ENCODE measurements at regions not wholly inside any gene's neighbourhood (a gene's known extent, or its start where the extent isn't known, plus 50 kb on each side); places are given as distances from the start of the nearest gene placed in this dataset.

- no peaks in the 10 kb centered on the region for H3K4me1 ChIP-seq (replicated peaks)
- DNase-seq (ENCODE audit: low read depth in 1 of 2, low spot score in 2 of 2) = no peak
- no peaks in the 10 kb centered on the region for H3K27me3 ChIP-seq (replicated peaks)
- H3K27ac ChIP-seq = no peak overlapping the region
- H3K4me3 ChIP-seq = no peak overlapping the region
- no peaks in the 10 kb centered on the region for H3K36me3 ChIP-seq
- H3K9me3 ChIP-seq (replicated peaks) = no peaks in the 10 kb centered on the region
These were observed 584.2 kb upstream of the DPPA4 start for GRCh38 chr3:109921509-109921908.

GRCh38 chr3:109922856-109923255 is 585.5 kb upstream of the DPPA4 start:
- no peaks in the 10 kb centered on the region for H3K36me3 ChIP-seq
- H3K27ac ChIP-seq = no peak overlapping the region
- no peaks in the 10 kb centered on the region for H3K27me3 ChIP-seq (replicated peaks)
- DNase-seq (ENCODE audit: low read depth in 1 of 2, low spot score in 2 of 2) = no peak
- H3K9me3 ChIP-seq (replicated peaks) = no peaks in the 10 kb centered on the region
- peaks cover 12% of the 10 kb centered on the region for H3K4me1 ChIP-seq (replicated peaks)
- no peak overlapping the region for H3K4me3 ChIP-seq

- Histone ChIP-seq H3K9me3 (replicated peaks) (no peaks in the 10 kb centered on the region), H3K27me3 (replicated peaks) (no peaks in the 10 kb centered on the region), H3K36me3 (no peaks in the 10 kb centered on the region), H3K4me3 (no peak overlapping the region), H3K4me1 (replicated peaks) (peaks cover 17% of the 10 kb centered on the region), H3K27ac (no peak overlapping the region)
- DNase-seq (ENCODE audit: low read depth in 1 of 2, low spot score in 2 of 2) = no peak
These were observed 586.1 kb upstream of the DPPA4 start for GRCh38 chr3:109923431-109923830.

- Histone ChIP-seq H3K9me3 (replicated peaks) (no peaks in the 10 kb centered on the region), H3K4me3 (no peak overlapping the region), H3K36me3 (no peaks in the 10 kb centered on the region), H3K4me1 (replicated peaks) (peaks cover 17% of the 10 kb centered on the region), H3K27ac (no peak overlapping the region), H3K27me3 (replicated peaks) (no peaks in the 10 kb centered on the region)
- no peak for DNase-seq (ENCODE audit: low read depth in 1 of 2, low spot score in 2 of 2)
These were observed 586.9 kb upstream of the DPPA4 start for GRCh38 chr3:109924196-109924595.

GRCh38 chr3:109926376-109926775 is 589.0 kb upstream of the DPPA4 start:
- DNase-seq (ENCODE audit: low read depth in 1 of 2, low spot score in 2 of 2) = peak in 1 of 2 experiments; percentile 4
- H3K27me3 ChIP-seq (replicated peaks) = no peaks in the 10 kb centered on the region
- H3K4me3 ChIP-seq = no peak overlapping the region
- peak overlapping the region; percentile 91 for H3K27ac ChIP-seq
- no peaks in the 10 kb centered on the region for H3K9me3 ChIP-seq (replicated peaks)
- no peaks in the 10 kb centered on the region for H3K36me3 ChIP-seq
- H3K4me1 ChIP-seq (replicated peaks) = peaks cover 26% of the 10 kb centered on the region

GRCh38 chr3:109927161-109927560 is 589.8 kb upstream of the DPPA4 start:
- peak; percentile 70 to 87 for DNase-seq (ENCODE audit: low read depth in 1 of 2, low spot score in 2 of 2)
- Histone ChIP-seq H3K4me1 (replicated peaks) (peaks cover 32% of the 10 kb centered on the region), H3K9me3 (replicated peaks) (no peaks in the 10 kb centered on the region), H3K4me3 (no peak overlapping the region), H3K27me3 (replicated peaks) (no peaks in the 10 kb centered on the region), H3K27ac (peak overlapping the region; percentile 91), H3K36me3 (no peaks in the 10 kb centered on the region)

- H3K27ac ChIP-seq = peak overlapping the region; percentile 91
- peaks cover 35% of the 10 kb centered on the region for H3K4me1 ChIP-seq (replicated peaks)
- no peaks in the 10 kb centered on the region for H3K9me3 ChIP-seq (replicated peaks)
- DNase-seq (ENCODE audit: low read depth in 1 of 2, low spot score in 2 of 2) = no peak
- no peaks in the 10 kb centered on the region for H3K27me3 ChIP-seq (replicated peaks)
- no peak overlapping the region for H3K4me3 ChIP-seq
- H3K36me3 ChIP-seq = no peaks in the 10 kb centered on the region
These were observed 590.4 kb upstream of the DPPA4 start for GRCh38 chr3:109927726-109928125.

GRCh38 chr3:109930582-109930981 is 593.2 kb upstream of the DPPA4 start:
- Histone ChIP-seq H3K4me3 (no peak overlapping the region), H3K9me3 (replicated peaks) (no peaks in the 10 kb centered on the region), H3K4me1 (replicated peaks) (peaks cover 35% of the 10 kb centered on the region), H3K36me3 (no peaks in the 10 kb centered on the region), H3K27me3 (replicated peaks) (no peaks in the 10 kb centered on the region), H3K27ac (peak overlapping the region; percentile 63; the same call in 1 of the 2 replicates)
- peak in 1 of 2 experiments; percentile 10 for DNase-seq (ENCODE audit: low read depth in 1 of 2, low spot score in 2 of 2)

GRCh38 chr3:109933576-109933975 is 596.2 kb upstream of the DPPA4 start:
- no peaks in the 10 kb centered on the region for H3K36me3 ChIP-seq
- H3K27ac ChIP-seq = no peak overlapping the region
- no peak overlapping the region for H3K4me3 ChIP-seq
- no peaks in the 10 kb centered on the region for H3K9me3 ChIP-seq (replicated peaks)
- H3K4me1 ChIP-seq (replicated peaks) = peaks cover 22% of the 10 kb centered on the region
- H3K27me3 ChIP-seq (replicated peaks) = no peaks in the 10 kb centered on the region
- DNase-seq (ENCODE audit: low read depth in 1 of 2, low spot score in 2 of 2) = no peak

GRCh38 chr3:109939817-109940216 is 602.5 kb upstream of the DPPA4 start:
- Histone ChIP-seq H3K27me3 (replicated peaks) (no peaks in the 10 kb centered on the region), H3K4me3 (no peak overlapping the region), H3K36me3 (no peaks in the 10 kb centered on the region), H3K9me3 (replicated peaks) (no peaks in the 10 kb centered on the region), H3K27ac (no peak overlapping the region), H3K4me1 (replicated peaks) (peaks cover 4% of the 10 kb centered on the region; the same call in 1 of the 2 replicates)
- DNase-seq (ENCODE audit: low read depth in 1 of 2, low spot score in 2 of 2) = no peak

GRCh38 chr3:109943181-109943580 is 605.8 kb upstream of the DPPA4 start:
- no peak overlapping the region for H3K4me3 ChIP-seq
- no peak for DNase-seq (ENCODE audit: low read depth in 1 of 2, low spot score in 2 of 2)
- no peaks in the 10 kb centered on the region for H3K4me1 ChIP-seq (replicated peaks)
- H3K27ac ChIP-seq = no peak overlapping the region
- H3K36me3 ChIP-seq = no peaks in the 10 kb centered on the region
- H3K9me3 ChIP-seq (replicated peaks) = no peaks in the 10 kb centered on the region
- H3K27me3 ChIP-seq (replicated peaks) = no peaks in the 10 kb centered on the region

- H3K27ac ChIP-seq = no peak overlapping the region
- no peaks in the 10 kb centered on the region for H3K27me3 ChIP-seq (replicated peaks)
- no peaks in the 10 kb centered on the region for H3K4me1 ChIP-seq (replicated peaks)
- no peak overlapping the region for H3K4me3 ChIP-seq
- no peaks in the 10 kb centered on the region for H3K9me3 ChIP-seq (replicated peaks)
- no peak for DNase-seq (ENCODE audit: low read depth in 1 of 2, low spot score in 2 of 2)
- H3K36me3 ChIP-seq = no peaks in the 10 kb centered on the region
These were observed 607.5 kb upstream of the DPPA4 start for GRCh38 chr3:109944836-109945235.

- Histone ChIP-seq H3K4me3 (no peak overlapping the region), H3K9me3 (replicated peaks) (no peaks in the 10 kb centered on the region), H3K27ac (no peak overlapping the region), H3K27me3 (replicated peaks) (no peaks in the 10 kb centered on the region), H3K4me1 (replicated peaks) (no peaks in the 10 kb centered on the region), H3K36me3 (no peaks in the 10 kb centered on the region)
- no peak for DNase-seq (ENCODE audit: low read depth in 1 of 2, low spot score in 2 of 2)
These were observed 615.6 kb upstream of the DPPA4 start for GRCh38 chr3:109952924-109953323.

GRCh38 chr3:109963831-109964230 is 626.5 kb upstream of the DPPA4 start:
- H3K9me3 ChIP-seq (replicated peaks) = no peaks in the 10 kb centered on the region
- no peak overlapping the region for H3K4me3 ChIP-seq
- no peaks in the 10 kb centered on the region for H3K36me3 ChIP-seq
- no peak for DNase-seq (ENCODE audit: low read depth in 1 of 2, low spot score in 2 of 2)
- no peaks in the 10 kb centered on the region for H3K4me1 ChIP-seq (replicated peaks)
- H3K27me3 ChIP-seq (replicated peaks) = no peaks in the 10 kb centered on the region
- H3K27ac ChIP-seq = no peak overlapping the region

GRCh38 chr3:109973733-109974132 is 636.4 kb upstream of the DPPA4 start:
- H3K4me1 ChIP-seq (replicated peaks) = no peaks in the 10 kb centered on the region
- H3K4me3 ChIP-seq = no peak overlapping the region
- H3K9me3 ChIP-seq (replicated peaks) = no peaks in the 10 kb centered on the region
- H3K27me3 ChIP-seq (replicated peaks) = no peaks in the 10 kb centered on the region
- no peaks in the 10 kb centered on the region for H3K36me3 ChIP-seq
- no peak for DNase-seq (ENCODE audit: low read depth in 1 of 2, low spot score in 2 of 2)
- H3K27ac ChIP-seq = no peak overlapping the region
